WTC11 (cell line): ENCODE measurements at regions not wholly inside any gene's neighbourhood (a gene's known extent, or its start where the extent isn't known, plus 50 kb on each side); places are given as distances from the start of the nearest gene placed in this dataset.

Experiments
- ATAC-seq: fragments of 200-7000 bp; cut with Tn5 transposase; 2 replicates; pipeline ENCODE4 v1.10.0; 2021; ENCODE audit warnings: mild to moderate bottlenecking, moderate library complexity
- CTCF ChIA-PET: fragments of 300-600 bp; sonication (Branson Sonifier 250); formaldehyde crosslinking; loops from one replicate; lab custom pipeline; 2021; ENCODE audit warnings: antibody characterized with exemption; lab: Charles Lee
- POLR2A ChIA-PET: fragments of 350-600 bp; sonication (Branson Sonifier 250); formaldehyde crosslinking; loops from one replicate; lab custom pipeline; 2021; ENCODE audit warnings: antibody characterized with exemption; lab: Charles Lee
- DNase-seq: peaks from one replicate; pipeline ENCODE4 v3.0.0; 2021; ENCODE audit warnings: low spot score
- H3K27ac Mint-ChIP-seq: 2 replicates; pipeline ENCODE4 v1.8.0; 2021; ENCODE audit warnings: mixed read lengths
- H3K27me3 Mint-ChIP-seq: 2 replicates; pipeline ENCODE4 v1.8.0; 2021; ENCODE audit warnings: low read depth, mild to moderate bottlenecking, moderate library complexity, mixed read lengths
- H3K36me3 Mint-ChIP-seq: 2 replicates; pipeline ENCODE4 v1.8.0; 2021; ENCODE audit warnings: mixed read lengths
- H3K4me1 Mint-ChIP-seq: 2 replicates; pipeline ENCODE4 v1.8.0; 2022; ENCODE audit warnings: mixed read lengths
- H3K4me3 Mint-ChIP-seq: 2 replicates; pipeline ENCODE4 v1.8.0; 2021; ENCODE audit warnings: mild to moderate bottlenecking, moderate library complexity, mixed read lengths
- H3K9me3 Mint-ChIP-seq: 2 replicates; pipeline ENCODE4 v1.8.0; 2021; ENCODE audit warnings: mixed read lengths
- AR ChIP-seq: fragments of 250-450 bp; sonication (Bioruptor Pico); IDR thresholded peaks from 2 replicates; pipeline ENCODE4 v1.9.0; 2021; ENCODE audit warnings: mild to moderate bottlenecking
- ATF1 ChIP-seq: sonication (generic); formaldehyde crosslinking; IDR thresholded peaks from 2 replicates; pipeline ENCODE4 v1.8.1; 2023; ENCODE audit warnings: mild to moderate bottlenecking, moderate library complexity, missing genetic modification reagents
- CREB1 ChIP-seq: sonication (generic); formaldehyde crosslinking; IDR thresholded peaks from 2 replicates; pipeline ENCODE4 v1.8.0; 2023; ENCODE audit warnings: mild to moderate bottlenecking, missing genetic modification reagents
- ERG ChIP-seq: fragments of 250-450 bp; sonication (Bioruptor Pico); IDR thresholded peaks from 2 replicates; pipeline ENCODE4 v1.8.0; 2021; ENCODE audit warnings: mild to moderate bottlenecking
- FOXJ3 ChIP-seq: sonication (generic); formaldehyde crosslinking; IDR thresholded peaks from 2 replicates; pipeline ENCODE4 v1.9.0; 2021; ENCODE audit warnings: missing genetic modification reagents, mild to moderate bottlenecking, borderline replicate concordance
- HMGXB4 ChIP-seq: sonication (generic); formaldehyde crosslinking; IDR thresholded peaks from 2 replicates; pipeline ENCODE4 v1.8.1; 2023; ENCODE audit warnings: mild to moderate bottlenecking, moderate library complexity, missing genetic modification reagents
- MAX ChIP-seq: sonication (generic); formaldehyde crosslinking; IDR thresholded peaks from 2 replicates; pipeline ENCODE4 v1.8.0; 2022; ENCODE audit warnings: mild to moderate bottlenecking, missing genetic modification reagents
- SP1 ChIP-seq: sonication (generic); formaldehyde crosslinking; conservative IDR thresholded peaks from 2 replicates; pipeline ENCODE4 v1.8.1; 2022; ENCODE audit warnings: missing genetic modification reagents
- STAT6 ChIP-seq: sonication (generic); formaldehyde crosslinking; conservative IDR thresholded peaks from 2 replicates; pipeline ENCODE4 v1.8.1; 2023; ENCODE audit warnings: mild to moderate bottlenecking, low read depth, missing genetic modification reagents, moderate library complexity
- TEAD4 ChIP-seq: sonication (generic); formaldehyde crosslinking; IDR thresholded peaks from 2 replicates; pipeline ENCODE4 v1.8.0; 2022; ENCODE audit warnings: mild to moderate bottlenecking, missing genetic modification reagents
- ZBTB21 ChIP-seq: sonication (generic); formaldehyde crosslinking; IDR thresholded peaks from 2 replicates; pipeline ENCODE4 v1.8.1; 2023; ENCODE audit warnings: mild to moderate bottlenecking, missing genetic modification reagents, borderline replicate concordance
- ZNF219 ChIP-seq: sonication (generic); formaldehyde crosslinking; IDR thresholded peaks from 2 replicates; pipeline ENCODE4 v1.8.0; 2023; ENCODE audit warnings: missing genetic modification reagents, mild to moderate bottlenecking, borderline replicate concordance
- ZNF281 ChIP-seq: sonication (generic); formaldehyde crosslinking; IDR thresholded peaks from 2 replicates; pipeline ENCODE4 v1.8.0; 2023; ENCODE audit warnings: mild to moderate bottlenecking, missing genetic modification reagents
- ZNF396 ChIP-seq: fragments of 250-450 bp; sonication (Bioruptor Pico); IDR thresholded peaks from 2 replicates; pipeline ENCODE4 v1.8.0; 2021; ENCODE audit warnings: mild to moderate bottlenecking, moderate library complexity, borderline replicate concordance
- ZNF425 ChIP-seq: fragments of 250-450 bp; sonication (Bioruptor Pico); conservative IDR thresholded peaks from 2 replicates; pipeline ENCODE4 v1.9.0; 2021; ENCODE audit warnings: mild to moderate bottlenecking

GRCh38 chr5:89010512-89010911 is 127.5 kb upstream of the MEF2C start (continued):
- no peak for TF ChIP-seq ATF1 (CRISPR knock-in tag)
- no peak for TF ChIP-seq ERG (CRISPR knock-in tag)
- no peak for TF ChIP-seq ZBTB21 (CRISPR knock-in tag)
- no peak for TF ChIP-seq ZNF425 (CRISPR knock-in tag)
- no peak for TF ChIP-seq FOXJ3 (CRISPR knock-in tag)
- no peak for TF ChIP-seq ZNF219 (CRISPR knock-in tag)
- no peak for TF ChIP-seq HMGXB4 (CRISPR knock-in tag)
- no peak for TF ChIP-seq ZNF396 (CRISPR knock-in tag)
- TF ChIP-seq, all 79 proteins: peak for 0

GRCh38 chr5:89008291-89008690 is 125.3 kb upstream of the MEF2C start:
- peaks cover 13% of the 10 kb centered on the region for H3K9me3 Mint-ChIP-seq
- H3K27me3 Mint-ChIP-seq = no peaks in the 10 kb centered on the region
- H3K27ac Mint-ChIP-seq = no peak overlapping the region
- no peak for TF ChIP-seq AR (CRISPR knock-in tag)
- no peak for TF ChIP-seq SP1 (CRISPR knock-in tag)
- no peak for TF ChIP-seq MAX (CRISPR knock-in tag)
- no peak for TF ChIP-seq ZNF281 (CRISPR knock-in tag)
- TF ChIP-seq CREB1 (CRISPR knock-in tag) = no peak
- no peak for TF ChIP-seq ZBTB21 (CRISPR knock-in tag)
- TF ChIP-seq TEAD4 = no peak
- no peak for TF ChIP-seq STAT6
- TF ChIP-seq ZNF219 (CRISPR knock-in tag) = no peak
- TF ChIP-seq, all 79 proteins: peak for 0
- Mint-ChIP-seq H3K4me3 (no peak overlapping the region), H3K4me1 (peaks cover 22% of the 10 kb centered on the region), H3K36me3 (no peaks in the 10 kb centered on the region)
- ATAC-seq (no peak), DNase-seq (no peak)
- CTCF ChIA-PET = no interaction called here
- POLR2A ChIA-PET = no interaction called here
